ENCODE measurements at regions not wholly inside any gene's neighbourhood (a gene's known extent, or its start where the extent isn't known, plus 50 kb on each side); places are given as distances from the start of the nearest gene placed in this dataset.
A peak's percentile ranks its signal among the peaks of the same experiment; 100 is the strongest.
"Not testable (repeated sequence)": the region's sequence is repeated elsewhere in the genome, so short reads cannot be mapped to it uniquely, and the experiment has no call there.

GRCh38 chr11:96905143-96905542 lies 515.3 kb downstream of the JRKL start:
- DNase-seq: peak; percentile 8

- DNase-seq: no peak
Measured at GRCh38 chr11:96905663-96906062, 515.9 kb downstream of the JRKL start.

GRCh38 chr11:96906476-96906875 lies 516.7 kb downstream of the JRKL start:
- peak; percentile 61 for DNase-seq

GRCh38 chr11:96925862-96926261 lies 536.0 kb downstream of the JRKL start:
- DNase-seq: no peak

GRCh38 chr11:96940227-96940626 lies 550.4 kb downstream of the JRKL start:
- DNase-seq: no peak

- no peak for DNase-seq
Measured at GRCh38 chr11:96942855-96943254, 553.0 kb downstream of the JRKL start.

- DNase-seq: no peak
Measured at GRCh38 chr11:96943970-96944369, 554.2 kb downstream of the JRKL start.

- no peak for DNase-seq
Measured at GRCh38 chr11:96948066-96948465, 558.3 kb downstream of the JRKL start.

- peak; percentile 5 for DNase-seq
Measured at GRCh38 chr11:96949464-96949863, 559.7 kb downstream of the JRKL start.

GRCh38 chr11:96954587-96955242 lies 564.9 kb downstream of the JRKL start:
- no peak for DNase-seq

- DNase-seq: peak; percentile 26
Measured at GRCh38 chr11:96960476-96960875, 570.7 kb downstream of the JRKL start.

- peak; percentile 30 for DNase-seq
Measured at GRCh38 chr11:96960926-96961325, 571.1 kb downstream of the JRKL start.

- DNase-seq: no peak
Measured at GRCh38 chr11:96961931-96962330, 572.1 kb downstream of the JRKL start.

GRCh38 chr11:96963375-96963774 lies 573.6 kb downstream of the JRKL start:
- DNase-seq: no peak

- DNase-seq: no peak
Measured at GRCh38 chr11:96964661-96965060, 574.8 kb downstream of the JRKL start.

- no peak for DNase-seq
Measured at GRCh38 chr11:96967616-96968015, 577.8 kb downstream of the JRKL start.

- no peak for DNase-seq
Measured at GRCh38 chr11:96969251-96969650, 579.4 kb downstream of the JRKL start.

- no peak for DNase-seq
Measured at GRCh38 chr11:96978751-96979150, 588.9 kb downstream of the JRKL start.

- DNase-seq: peak; percentile 4
Measured at GRCh38 chr11:96986516-96986915, 596.7 kb downstream of the JRKL start.

- no peak for DNase-seq
Measured at GRCh38 chr11:96990914-96991313, 601.1 kb downstream of the JRKL start.

GRCh38 chr11:97000481-97000880 lies 610.7 kb downstream of the JRKL start:
- DNase-seq: no peak

GRCh38 chr11:97007283-97007682 lies 617.5 kb downstream of the JRKL start:
- DNase-seq: no peak

GRCh38 chr11:97009613-97010012 lies 619.8 kb downstream of the JRKL start:
- no peak for DNase-seq

GRCh38 chr11:97010997-97011396 lies 621.2 kb downstream of the JRKL start:
- not testable (repeated sequence) for DNase-seq

Measured in renal pelvis (tissue), 1 donor.